HK-2 (cell line): ENCODE measurements at regions not wholly inside any gene's neighbourhood (a gene's known extent, or its start where the extent isn't known, plus 50 kb on each side); places are given as distances from the start of the nearest gene placed in this dataset.

Experiments used
- DNase-seq: peaks from one replicate; pipeline ENCODE4 v3.0.0-alpha.2; 2018; ENCODE audit not compliant: unreplicated experiment

DNA sequence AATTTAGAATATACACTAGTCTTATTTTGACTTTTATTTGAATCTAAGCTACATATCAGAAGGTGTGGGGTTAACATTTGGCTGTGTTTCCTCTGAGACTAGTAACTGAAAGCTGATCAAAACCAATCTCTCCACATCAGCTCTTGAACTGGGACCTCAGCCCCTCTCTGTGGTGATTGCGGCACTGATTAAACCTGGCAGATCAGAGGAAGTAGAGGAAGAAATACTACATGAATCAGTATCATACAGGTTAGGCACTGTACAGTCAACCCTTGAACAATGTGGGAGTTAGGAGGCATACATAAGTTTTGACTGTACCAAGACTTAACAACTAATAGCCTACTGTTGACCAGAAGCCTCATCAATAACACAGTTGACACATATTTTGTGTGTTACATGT, 122.5 kb upstream of the C1orf87 start:
- DNase-seq: no peak

DNA sequence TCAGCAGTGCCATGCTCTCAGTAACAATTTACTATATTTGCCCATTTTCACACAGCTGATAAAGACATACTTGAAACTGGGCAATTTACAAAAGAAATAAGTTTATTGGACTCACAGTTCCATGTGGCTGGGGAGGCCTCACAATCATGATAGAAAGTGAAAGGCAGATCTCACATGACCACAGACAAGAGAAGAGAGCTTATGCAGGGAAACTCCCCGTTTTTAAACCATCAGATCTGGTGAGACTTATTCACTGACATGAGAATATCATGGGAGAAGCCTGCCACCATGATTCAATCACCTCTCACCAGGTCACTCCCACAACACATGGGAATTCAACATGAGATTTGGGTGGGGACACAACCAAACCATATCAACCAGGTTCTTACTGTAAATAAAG, 112.1 kb upstream of the C1orf87 start:
- no peak for DNase-seq

DNA sequence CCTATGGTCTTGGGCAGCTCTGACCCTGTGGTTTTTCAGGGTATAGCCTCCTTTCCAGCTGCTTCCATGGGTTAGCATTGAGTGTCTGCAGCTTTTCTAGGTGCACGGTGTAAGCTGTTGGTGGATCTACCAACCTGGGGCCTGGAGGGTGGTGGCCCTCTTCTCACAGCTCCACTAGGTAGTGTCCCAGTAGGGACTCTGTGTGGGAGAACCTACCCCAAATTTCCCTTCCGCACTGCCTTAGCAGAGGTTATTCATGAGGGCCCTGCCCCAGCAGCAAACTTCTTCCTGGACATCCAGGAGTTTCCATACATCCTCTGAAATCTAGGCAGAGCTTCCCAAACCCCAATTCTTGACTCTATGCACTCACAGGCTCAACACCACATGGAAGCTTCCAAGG, 111.0 kb upstream of the C1orf87 start:
- DNase-seq: no peak

DNA sequence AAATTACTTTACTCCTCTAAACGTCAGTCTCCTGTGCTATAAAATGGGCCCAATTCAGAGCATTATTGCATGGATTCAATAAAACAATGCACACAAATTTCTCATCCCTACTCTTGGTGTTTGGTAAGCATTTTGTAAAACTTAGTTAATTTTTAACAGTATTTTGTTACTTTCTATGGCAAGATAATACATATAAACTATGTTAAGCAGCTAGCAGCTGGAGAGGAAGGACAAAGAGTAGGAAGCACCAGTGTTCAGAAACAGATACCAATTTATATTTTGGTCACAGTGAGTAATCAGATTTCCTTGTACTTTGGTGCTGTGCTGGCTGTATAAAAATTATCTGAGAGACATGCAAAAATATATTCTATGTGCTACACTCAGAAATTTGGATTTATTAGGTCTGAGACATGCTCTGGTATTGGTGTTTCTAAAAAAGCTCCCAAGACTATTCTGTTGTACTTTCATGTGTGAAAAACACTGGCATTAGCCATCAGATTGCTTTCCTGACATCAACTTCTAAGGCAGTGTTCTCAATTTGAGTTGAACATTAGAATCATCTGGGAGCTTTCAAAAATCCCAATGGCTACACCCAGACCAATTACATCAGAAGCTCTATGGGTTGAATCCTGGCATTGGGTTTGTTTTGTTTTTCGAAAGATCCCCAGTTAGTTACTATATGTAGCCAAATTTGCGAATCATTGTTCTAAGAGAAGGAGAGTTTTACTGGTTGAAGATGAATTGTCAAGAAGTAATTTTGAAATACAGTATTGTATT, 100.3 kb upstream of the C1orf87 start:
- no peak for DNase-seq

DNA sequence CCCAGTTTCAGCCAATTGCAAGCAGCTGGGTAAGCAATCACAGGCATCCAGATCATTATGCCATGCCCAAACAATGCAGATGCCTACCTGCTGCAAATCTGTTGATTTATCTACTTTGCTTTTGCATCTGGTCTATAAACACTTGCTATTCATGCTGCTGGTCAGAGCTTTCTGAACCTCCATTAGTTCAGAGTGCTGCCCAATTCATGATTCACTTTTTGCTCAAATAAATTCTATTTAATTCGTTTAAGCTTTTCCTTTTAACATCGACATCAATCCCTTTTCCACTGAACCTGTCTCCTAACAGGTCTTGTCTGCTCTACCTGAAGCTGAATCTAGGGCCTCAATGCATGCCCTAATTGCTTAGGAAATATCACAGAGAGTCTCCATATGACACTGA, 99.4 kb upstream of the C1orf87 start:
- no peak for DNase-seq

DNA sequence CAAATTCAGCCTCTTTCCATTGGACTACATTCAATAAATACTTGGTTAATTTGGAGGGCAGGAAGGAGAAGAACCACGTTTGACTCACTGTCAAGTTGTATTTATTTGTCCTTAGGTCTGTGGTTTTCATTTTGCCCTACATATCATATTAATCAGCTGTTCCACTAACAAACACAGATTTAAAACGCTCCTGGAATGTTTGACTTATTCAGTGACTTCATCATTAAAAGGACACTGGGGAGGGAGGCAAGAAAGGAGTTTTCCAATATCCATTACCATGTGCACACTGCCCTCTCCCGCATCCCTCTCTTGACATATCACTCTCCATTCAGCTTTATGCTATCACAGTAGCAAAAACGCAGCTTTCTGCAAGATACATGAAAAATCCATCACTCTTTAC, 98.2 kb upstream of the C1orf87 start:
- no peak for DNase-seq

DNA sequence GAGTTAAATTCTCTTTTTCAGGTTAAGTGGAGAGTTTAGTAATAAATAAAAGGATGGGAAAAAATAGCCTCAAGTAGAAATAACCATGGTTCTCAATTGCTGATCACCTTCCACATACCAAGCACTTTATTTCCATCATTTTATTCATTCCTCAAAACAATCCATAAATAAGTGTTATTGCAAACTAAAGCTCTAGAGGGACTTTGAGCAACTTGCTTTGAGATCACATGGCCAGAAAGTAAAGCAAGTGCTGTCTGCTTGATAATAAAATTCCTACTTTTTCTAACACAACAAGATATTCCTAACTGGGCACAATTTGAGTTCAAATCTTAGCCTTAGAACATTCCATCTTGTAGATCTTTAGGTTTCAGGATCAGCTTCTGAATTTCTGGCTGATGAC, 97.1 kb upstream of the C1orf87 start:
- DNase-seq: no peak

DNA sequence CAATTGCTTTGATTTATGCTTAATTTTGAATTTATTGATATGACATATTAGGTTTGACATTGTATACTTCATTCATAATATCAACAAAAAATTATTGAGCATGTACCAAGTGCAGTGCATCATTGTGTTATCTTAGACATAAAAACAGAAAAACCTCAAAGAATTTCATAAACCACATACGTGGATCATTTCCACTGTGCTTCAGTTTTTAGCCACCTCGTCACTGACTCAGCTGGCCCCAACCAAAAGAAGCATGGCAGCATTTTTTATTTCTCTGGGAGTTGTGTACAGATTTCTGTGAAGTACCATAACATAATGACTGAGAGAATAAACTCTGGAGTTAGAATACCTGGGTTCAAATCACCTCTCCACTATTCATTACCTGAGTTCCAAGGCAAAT, 95.6 kb upstream of the C1orf87 start:
- DNase-seq: no peak

DNA sequence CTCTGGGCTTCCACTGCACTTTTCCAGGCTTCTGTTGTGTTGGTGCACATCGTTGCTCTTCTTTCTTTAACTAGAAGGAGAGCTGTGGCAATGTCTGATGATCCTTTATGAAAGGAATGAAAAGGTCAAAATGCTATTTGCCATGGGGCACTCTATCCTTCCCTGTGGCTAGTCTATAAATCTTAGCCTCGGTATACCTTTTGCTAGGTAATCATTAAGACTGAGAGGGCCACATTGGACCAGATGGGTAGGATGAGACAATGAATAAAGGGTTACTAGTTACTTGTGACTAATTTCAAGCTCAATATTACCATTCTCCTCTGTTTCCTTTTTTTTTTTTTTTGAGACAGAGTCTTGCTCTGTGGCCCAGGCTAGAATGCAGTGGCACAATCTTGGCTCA, 89.4 kb upstream of the C1orf87 start:
- DNase-seq: no peak

DNA sequence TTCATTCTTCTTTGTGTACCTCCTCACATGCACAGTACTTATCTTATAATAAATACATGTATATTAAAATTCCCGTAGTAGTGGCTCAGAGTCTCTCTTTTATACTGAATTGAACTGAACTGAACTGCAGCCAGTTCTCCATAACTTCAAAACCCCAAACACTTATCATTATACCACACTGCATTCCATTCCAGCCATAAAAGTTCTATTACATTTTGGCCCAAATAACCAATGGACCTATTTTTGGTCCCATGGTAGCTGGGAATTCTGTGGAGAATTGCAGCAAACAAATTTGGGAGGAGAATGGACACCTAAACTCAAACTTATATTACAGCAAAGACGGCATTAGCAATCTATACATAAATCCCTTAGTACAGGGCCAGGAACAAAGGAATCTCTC, 86.6 kb upstream of the C1orf87 start:
- DNase-seq: no peak

DNA sequence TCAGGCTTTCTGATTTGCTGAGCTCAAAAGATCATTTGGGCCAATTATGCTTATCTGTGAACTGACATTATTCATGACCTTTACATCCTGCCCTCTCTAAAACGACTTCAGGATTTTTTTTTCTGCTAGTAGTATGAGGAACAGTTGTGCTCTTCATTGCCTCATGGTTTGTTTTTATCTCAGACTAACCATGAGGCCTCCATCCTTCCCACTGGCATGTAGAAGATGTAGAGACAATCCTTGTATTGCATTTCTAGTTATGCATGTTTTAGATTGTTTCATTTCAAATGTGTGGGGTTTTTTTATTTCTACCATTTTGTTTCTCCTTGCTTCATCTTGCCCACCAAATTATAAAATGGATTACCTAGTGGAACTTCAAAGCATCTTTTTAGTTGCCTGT, 82.8 kb upstream of the C1orf87 start:
- no peak for DNase-seq

DNA sequence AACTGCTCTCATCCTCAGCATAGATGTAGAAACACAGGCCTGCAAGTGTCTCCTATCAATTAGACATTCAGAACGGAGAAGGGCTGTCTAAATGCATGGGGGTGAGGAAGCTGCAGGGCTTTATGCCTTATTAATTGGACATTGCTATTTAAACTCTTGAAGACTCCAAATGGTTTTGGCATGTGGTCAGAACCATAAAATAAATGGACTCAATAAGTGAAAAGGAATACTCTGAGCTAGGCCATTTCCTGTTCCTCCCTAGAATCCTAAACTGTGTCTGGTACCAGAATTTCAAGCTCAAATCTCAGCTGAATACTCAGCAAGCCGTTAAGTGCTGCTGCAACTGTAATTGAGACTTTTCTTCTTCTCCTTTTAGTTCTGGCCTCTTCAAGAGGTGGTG, 80.4 kb upstream of the C1orf87 start:
- no peak for DNase-seq

DNA sequence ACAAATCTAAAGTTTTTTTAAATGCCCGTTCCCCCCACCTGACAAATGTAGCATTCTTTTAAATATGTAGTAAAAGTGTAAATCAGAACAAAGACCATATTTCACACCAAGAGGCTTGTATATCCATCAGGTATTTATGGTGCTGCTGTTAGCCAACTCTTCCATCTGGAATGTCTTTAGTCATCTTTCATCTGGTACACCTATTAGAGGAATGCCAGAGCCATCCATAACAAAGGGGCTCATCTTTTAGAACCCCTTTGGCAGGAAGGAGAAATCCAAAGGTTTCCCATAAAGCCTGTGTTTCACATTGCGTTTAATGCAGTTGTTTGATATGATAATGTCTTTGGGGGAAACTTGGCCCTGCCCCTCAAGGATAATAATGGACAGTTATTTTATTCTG, 79.3 kb upstream of the C1orf87 start:
- DNase-seq: no peak

DNA sequence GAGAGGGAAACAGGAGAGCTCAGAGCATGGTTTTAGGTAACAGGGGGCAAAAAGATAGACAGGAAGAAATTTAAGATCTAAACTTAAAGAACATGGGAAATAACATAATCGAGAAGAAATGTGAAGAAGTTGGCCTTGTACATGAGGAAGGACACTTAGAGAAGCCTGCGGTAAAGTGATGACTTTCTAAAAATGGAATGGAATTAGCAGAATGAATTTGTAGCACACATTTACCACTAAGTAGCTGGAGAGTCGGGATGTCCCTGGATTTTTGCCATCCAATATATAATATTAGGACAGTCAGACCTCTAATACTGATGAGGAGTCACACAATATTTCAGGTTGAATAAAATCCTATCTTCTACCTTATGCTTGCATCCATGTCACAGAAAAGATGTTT, 77.7 kb upstream of the C1orf87 start:
- no peak for DNase-seq

DNA sequence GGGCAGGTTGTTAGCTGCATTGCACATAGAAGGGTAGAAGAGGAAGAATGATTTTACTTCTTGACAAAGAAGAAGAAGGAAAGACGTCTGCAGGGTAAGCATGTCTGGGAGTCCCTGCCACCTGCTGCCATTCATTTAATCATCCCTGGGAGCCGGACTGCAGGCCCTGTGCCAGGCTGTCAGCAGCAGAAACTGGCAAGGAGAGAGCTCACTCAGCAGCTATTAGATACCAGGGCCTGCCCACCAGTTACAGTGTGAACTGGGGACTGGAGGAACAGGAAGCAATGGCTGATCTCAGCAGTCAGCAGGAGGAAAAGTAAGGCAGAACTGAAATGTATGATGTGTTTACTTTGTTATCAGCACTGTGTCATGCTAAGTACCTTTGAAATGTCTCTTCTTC, 75.7 kb upstream of the C1orf87 start:
- DNase-seq: no peak

DNA sequence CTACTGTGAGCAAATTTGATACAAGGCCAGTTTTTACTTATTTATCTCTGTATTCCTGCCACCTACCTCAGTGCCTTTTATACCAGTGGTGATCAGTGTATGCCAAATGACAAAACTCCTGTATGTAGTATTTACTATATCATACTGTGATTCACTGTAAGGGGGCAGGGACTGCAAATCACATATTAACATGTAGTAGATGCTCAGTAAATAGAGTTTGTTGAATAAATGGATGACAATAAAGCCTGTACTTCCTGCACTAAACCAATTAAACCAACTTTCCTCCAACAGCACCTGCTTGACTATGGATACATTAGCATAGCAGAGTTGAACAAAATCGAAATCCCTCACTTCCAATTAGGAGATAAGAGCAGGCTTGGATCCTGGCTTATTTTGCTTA, 73.3 kb upstream of the C1orf87 start:
- DNase-seq: no peak

DNA sequence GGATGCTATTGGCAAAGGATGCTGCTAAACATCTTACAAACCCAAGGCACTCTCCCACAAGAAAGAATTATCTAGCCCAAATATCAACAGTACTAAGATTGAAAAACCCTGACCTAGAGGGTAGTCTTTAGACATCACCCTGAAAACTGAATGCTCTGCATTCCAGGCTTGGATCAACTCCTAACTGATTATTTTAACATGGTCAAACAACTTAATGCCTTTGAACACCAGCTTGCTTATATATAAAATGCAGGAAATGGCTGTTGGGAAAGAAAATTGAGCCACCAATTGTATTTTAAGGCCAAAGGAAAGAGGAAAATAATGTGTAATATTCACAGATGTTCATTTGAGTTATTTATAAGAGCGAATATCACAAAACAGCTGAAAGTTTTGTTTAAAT, 72.2 kb upstream of the C1orf87 start:
- DNase-seq: no peak

DNA sequence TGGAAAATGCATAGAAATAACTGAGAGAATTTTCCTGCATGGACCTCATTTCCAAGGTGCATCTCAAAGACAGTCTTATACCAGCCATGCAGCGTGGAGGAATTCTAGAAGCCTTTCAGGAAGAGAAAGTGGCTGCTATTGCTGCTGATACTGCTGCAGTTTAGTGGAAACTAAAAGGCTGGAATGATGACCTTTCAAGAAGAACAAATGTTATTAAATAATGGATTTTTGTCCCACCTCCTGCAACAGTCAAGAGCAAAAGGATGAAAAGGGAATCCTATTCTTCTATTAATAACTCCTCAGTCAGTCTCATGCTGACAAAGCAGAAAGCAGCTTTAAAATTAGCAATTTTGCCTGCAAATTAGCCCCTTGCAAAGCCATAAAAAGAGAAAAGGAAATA, 68.2 kb upstream of the C1orf87 start:
- no peak for DNase-seq

DNA sequence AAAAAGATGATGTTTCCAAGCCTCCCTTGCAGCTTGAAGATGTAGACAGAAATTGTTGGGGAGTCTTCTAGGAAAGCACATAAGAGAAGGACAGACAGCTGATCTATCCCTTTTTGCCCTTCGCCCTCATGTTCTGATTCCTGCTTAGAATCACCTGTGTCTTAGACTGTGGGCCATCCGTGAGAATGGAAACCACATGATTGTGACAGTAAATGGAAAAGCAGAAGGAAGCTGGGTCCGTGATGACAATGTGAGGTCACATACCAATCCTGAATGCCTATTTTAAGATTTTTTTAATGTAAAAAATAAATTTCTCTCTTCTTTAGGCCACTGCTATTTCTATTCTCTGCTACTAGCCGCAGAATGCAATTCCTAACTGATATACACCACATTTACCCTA, 67.7 kb upstream of the C1orf87 start:
- no peak for DNase-seq

DNA sequence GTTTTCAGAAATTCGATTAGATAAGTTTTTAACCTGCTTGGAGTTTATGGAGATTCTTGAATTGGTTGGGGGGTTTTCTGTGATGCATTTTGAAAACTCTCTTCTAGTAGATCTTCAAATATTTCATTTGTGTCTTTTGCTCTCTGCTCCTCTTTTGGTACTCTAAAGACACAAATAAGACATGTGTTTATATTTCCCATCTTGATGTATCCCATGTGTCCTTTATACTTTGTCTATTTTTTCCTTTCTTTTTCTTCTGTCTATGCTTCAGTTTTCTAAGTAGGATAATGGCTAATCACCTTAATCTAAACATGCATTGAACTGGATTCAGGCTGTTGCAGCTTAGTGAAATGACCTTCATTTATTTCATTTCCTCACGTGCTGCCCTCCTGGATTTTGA, 63.8 kb upstream of the C1orf87 start:
- no peak for DNase-seq

DNA sequence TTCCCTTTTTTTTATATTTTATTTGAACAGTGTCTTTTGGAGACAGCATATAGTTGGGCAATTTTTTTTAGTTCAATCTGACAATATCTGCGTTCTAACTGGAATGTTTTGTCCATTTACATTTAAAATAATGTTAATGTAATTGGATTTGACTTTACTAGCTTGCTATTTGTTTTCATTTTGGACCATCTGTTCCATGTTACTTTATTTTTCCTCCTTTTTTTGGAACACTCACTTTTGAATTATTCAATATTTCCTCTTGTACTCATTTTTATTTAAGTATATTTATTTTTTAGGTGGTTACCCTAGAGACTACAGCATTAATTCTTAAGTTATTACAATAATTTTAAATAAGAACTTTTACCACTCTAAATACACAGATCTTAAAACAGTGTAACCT, 62.8 kb upstream of the C1orf87 start:
- no peak for DNase-seq

DNA sequence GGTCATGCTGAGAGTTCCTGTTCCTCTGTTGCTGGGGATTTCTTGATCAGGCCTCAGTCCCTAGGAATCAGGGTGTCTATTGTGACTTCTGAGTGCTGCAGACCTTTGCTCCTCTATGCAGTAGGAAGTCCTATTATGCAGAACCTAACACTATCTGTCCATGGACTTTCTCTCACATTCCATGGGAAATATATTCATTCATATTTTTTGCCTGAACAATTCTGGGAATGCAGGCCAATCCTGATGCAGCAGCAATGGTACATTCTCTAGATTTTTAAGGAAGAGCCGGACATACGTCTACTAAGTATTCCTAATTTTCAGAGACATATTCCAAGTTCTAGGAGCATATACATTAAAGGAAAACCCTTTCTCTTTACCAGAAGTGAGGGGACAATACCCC, 61.1 kb upstream of the C1orf87 start:
- DNase-seq: no peak

DNA sequence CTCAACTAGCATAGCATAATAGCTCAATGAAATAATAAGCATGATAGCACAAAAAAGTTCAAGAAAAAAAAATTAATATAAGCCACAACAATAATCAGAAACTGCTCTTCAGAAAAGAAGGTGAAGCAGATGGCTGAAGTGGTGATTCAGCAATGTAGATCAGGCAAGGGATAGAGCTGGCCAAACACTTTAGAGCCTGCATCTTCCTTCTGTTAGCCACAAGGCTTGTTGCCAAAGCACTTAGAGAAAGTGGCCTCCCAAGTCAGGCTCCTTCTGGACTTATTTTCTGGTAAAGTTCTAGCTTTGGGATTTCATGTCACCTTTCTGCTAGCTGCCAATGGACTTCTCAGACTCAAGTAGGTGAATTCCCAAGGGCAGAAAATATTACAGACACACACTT, 60.3 kb upstream of the C1orf87 start:
- DNase-seq: no peak

DNA sequence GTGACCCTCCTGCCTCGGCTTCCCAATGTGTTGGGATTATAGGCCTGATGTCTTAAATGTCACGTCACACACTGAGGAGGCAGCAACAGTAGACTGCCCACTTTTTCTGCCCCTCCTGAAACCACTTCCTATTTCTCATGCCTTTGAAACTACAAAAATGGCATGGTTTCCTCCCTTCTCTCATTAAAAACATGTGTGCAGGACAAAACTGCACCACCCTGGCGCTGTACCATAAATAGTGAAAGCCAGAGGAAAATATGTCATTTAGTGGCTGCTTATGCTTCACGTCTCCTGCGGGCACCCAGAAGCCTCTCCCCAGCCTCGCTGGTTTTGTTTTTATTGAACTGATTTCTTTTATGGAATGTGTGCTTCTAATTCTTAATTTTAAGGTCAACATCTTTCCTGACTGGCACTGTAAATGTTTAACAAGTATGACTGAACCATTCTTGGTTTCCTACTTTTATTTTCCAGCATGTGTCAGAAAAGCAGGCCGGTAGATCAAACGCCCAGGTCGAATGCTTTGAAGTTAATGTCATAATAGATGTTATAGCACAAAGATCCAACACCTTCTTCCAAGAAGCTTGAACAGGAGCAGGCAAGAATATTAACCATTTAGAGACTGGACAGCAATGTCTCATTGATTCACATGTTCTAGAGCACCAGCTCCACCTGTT, 59.6 kb upstream of the C1orf87 start:
- DNase-seq: no peak
